Loucy (cell line): ENCODE measurements at regions not wholly inside any gene's neighbourhood (a gene's known extent, or its start where the extent isn't known, plus 50 kb on each side); places are given as distances from the start of the nearest gene placed in this dataset.

Source experiments
- H2AFZ ChIP-seq: fragments of 200-600 bp; sonication (generic); 2 replicates; pipeline ENCODE4 v1.6.0; 2016; ENCODE audit warnings: antibody characterized with exemption, mild to moderate bottlenecking, low read length, moderate library complexity
- H3F3A ChIP-seq: fragments of 200-600 bp; 2 replicates; pipeline ENCODE4 v1.6.0; 2016; ENCODE audit warnings: antibody characterized with exemption, low read depth, mild to moderate bottlenecking
- H3K27me3 ChIP-seq: fragments of 200-600 bp; sonication (generic); 2 replicates; pipeline ENCODE4 v1.6.1; 2014; ENCODE audit warnings: low read length, mild to moderate bottlenecking; ENCODE audit not compliant: insufficient read depth, poor library complexity, severe bottlenecking
- H3K36me3 ChIP-seq: fragments of 200-600 bp; sonication (generic); 2 replicates; pipeline ENCODE4 v1.6.1; 2016; ENCODE audit warnings: low read length; ENCODE audit not compliant: insufficient read depth
- H3K4me1 ChIP-seq: fragments of 200-600 bp; sonication (generic); 2 replicates; pipeline ENCODE4 v1.5.1; 2014; ENCODE audit warnings: low read length, mild to moderate bottlenecking; ENCODE audit not compliant: insufficient read depth, poor library complexity, severe bottlenecking
- H3K4me2 ChIP-seq: fragments of 200-600 bp; sonication (generic); 2 replicates; pipeline ENCODE4 v1.6.0; 2014; ENCODE audit warnings: antibody characterized with exemption, low read length, low read depth, mild to moderate bottlenecking; ENCODE audit not compliant: poor library complexity, severe bottlenecking
- H3K4me3 ChIP-seq: fragments of 200-600 bp; sonication (generic); 2 replicates; pipeline ENCODE4 v1.5.1; 2014; ENCODE audit warnings: low read length, mild to moderate bottlenecking, mixed read lengths; ENCODE audit not compliant: poor library complexity, severe bottlenecking
- H3K79me2 ChIP-seq: fragments of 200-600 bp; sonication (generic); 2 replicates; pipeline ENCODE4 v1.6.1; 2014; ENCODE audit warnings: low read length; ENCODE audit not compliant: insufficient read depth
- H3K9ac ChIP-seq: fragments of 200-600 bp; sonication (generic); 2 replicates; pipeline ENCODE4 v1.6.0; 2014; ENCODE audit warnings: mild to moderate bottlenecking, low read depth, low read length, moderate library complexity; ENCODE audit not compliant: poor library complexity, severe bottlenecking
- H3K9me2 ChIP-seq: fragments of 200-600 bp; sonication (generic); replicated peaks from 2 replicates; pipeline ENCODE4 v1.6.1; 2016; ENCODE audit warnings: low read depth, low read length, mixed read lengths
- H3K9me3 ChIP-seq: fragments of 200-600 bp; sonication (generic); 2 replicates; pipeline ENCODE4 v1.6.1; 2014; ENCODE audit warnings: mild to moderate bottlenecking, antibody characterized with exemption, low read length, low read depth; ENCODE audit not compliant: insufficient read depth
- H4K20me1 ChIP-seq: fragments of 200-600 bp; sonication (generic); 2 replicates; pipeline ENCODE4 v1.6.0; 2014; ENCODE audit warnings: antibody characterized with exemption, low read length, mild to moderate bottlenecking; ENCODE audit not compliant: insufficient read depth, poor library complexity, severe bottlenecking
- CTCF ChIP-seq: fragments of 200-600 bp; sonication (generic); conservative IDR thresholded peaks from 2 replicates; pipeline ENCODE4 v1.5.1; 2014; ENCODE audit warnings: mild to moderate bottlenecking, antibody characterized with exemption, low read length
- EZH2phosphoT487 ChIP-seq: fragments of 200-600 bp; IDR thresholded peaks from 2 replicates; pipeline ENCODE4 v1.6.1; 2018; ENCODE audit warnings: antibody characterized with exemption, mild to moderate bottlenecking, moderate library complexity, borderline replicate concordance

- no peaks in the 10 kb centered on the region for H3F3A ChIP-seq
- H3K9me3 ChIP-seq: no peaks in the 10 kb centered on the region
- no peak overlapping the region for H3K9ac ChIP-seq
- no peaks in the 10 kb centered on the region for H3K79me2 ChIP-seq
- no peak overlapping the region for H3K4me3 ChIP-seq
- no peak overlapping the region for H2AFZ ChIP-seq
- H4K20me1 ChIP-seq: no peaks in the 10 kb centered on the region
- no peaks in the 10 kb centered on the region for H3K36me3 ChIP-seq
- TF ChIP-seq EZH2phosphoT487 (no peak), CTCF (no peak)
- H3K4me1 ChIP-seq: no peaks in the 10 kb centered on the region
- H3K4me2 ChIP-seq: no peak overlapping the region
- no peaks in the 10 kb centered on the region for H3K27me3 ChIP-seq
- H3K9me2 ChIP-seq: no peaks in the 10 kb centered on the region
Measured at GRCh38 chr10:2380218-2380617, 642.9 kb upstream of the ADARB2 start.

- no peaks in the 10 kb centered on the region for H3K36me3 ChIP-seq
- no peaks in the 10 kb centered on the region for H3F3A ChIP-seq
- TF ChIP-seq EZH2phosphoT487: no peak
- TF ChIP-seq CTCF: no peak
Measured at GRCh38 chr10:2367083-2367482, 629.8 kb upstream of the ADARB2 start.

GRCh38 chr10:2366264-2366931, 629.1 kb upstream of the ADARB2 start:
- Histone ChIP-seq H3K27me3 (no peaks in the 10 kb centered on the region), H3K79me2 (no peaks in the 10 kb centered on the region), H4K20me1 (no peaks in the 10 kb centered on the region), H3F3A (no peaks in the 10 kb centered on the region), H3K4me1 (no peaks in the 10 kb centered on the region), H3K9ac (no peak overlapping the region), H3K9me3 (no peaks in the 10 kb centered on the region; the same call in 1 of the 2 replicates), H2AFZ (no peak overlapping the region), H3K36me3 (no peaks in the 10 kb centered on the region), H3K9me2 (no peaks in the 10 kb centered on the region), H3K4me3 (no peak overlapping the region), H3K4me2 (no peak overlapping the region)
- TF ChIP-seq EZH2phosphoT487: no peak
- TF ChIP-seq CTCF: no peak

More at GRCh38 chr10:2367083-2367482, 629.8 kb upstream of the ADARB2 start:
- H3K79me2 ChIP-seq: no peaks in the 10 kb centered on the region
- H3K9ac ChIP-seq: no peak overlapping the region
- H3K4me1 ChIP-seq: no peaks in the 10 kb centered on the region
- H2AFZ ChIP-seq: no peak overlapping the region
- H4K20me1 ChIP-seq: no peaks in the 10 kb centered on the region
- H3K9me2 ChIP-seq: no peaks in the 10 kb centered on the region
- H3K4me2 ChIP-seq: no peak overlapping the region
- H3K4me3 ChIP-seq: no peak overlapping the region
- H3K27me3 ChIP-seq: no peaks in the 10 kb centered on the region
- H3K9me3 ChIP-seq: no peaks in the 10 kb centered on the region; the same call in 1 of the 2 replicates
